ENCODE measurements at regions not wholly inside any gene's neighbourhood (a gene's known extent, or its start where the extent isn't known, plus 50 kb on each side); places are given as distances from the start of the nearest gene placed in this dataset.

DNA sequence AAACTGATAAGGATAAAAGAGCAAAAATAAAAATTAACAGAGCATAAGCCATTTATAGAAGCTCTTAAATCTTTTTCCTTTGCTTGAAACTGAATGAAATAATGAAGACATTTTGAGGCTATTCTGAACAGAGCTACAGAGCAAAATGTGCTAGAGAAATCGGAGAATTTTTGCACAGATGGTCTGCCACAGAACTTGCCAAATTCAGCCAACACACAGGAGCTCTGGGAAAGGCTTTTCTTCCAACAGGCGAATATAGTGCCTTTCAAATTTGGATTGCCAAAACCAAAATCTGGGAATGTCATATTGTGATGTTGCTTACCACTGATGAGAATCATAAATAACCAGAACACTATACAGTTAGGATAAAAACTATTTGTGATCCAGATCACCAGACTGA, 406.3 kb downstream of the RPL10L start:
- H3K9me2 ChIP-seq (ENCODE audit: insufficient read depth) = no peaks in the 10 kb centered on the region
- H3K9me3 ChIP-seq (ENCODE audit: control insufficient read depth in 1 of 2, insufficient read depth in 1 of 2, low read depth in 1 of 2, low read length in 2 of 2) = no peaks in the 10 kb centered on the region
- H3K36me3 ChIP-seq (ENCODE audit: control insufficient read depth in 1 of 2, insufficient read depth in 2 of 2, low read length in 2 of 2) = no peaks in the 10 kb centered on the region
- BruUV-seq (replicated peaks) = no TSS peak
- DNase-seq (ENCODE audit: low read depth, low spot score) (no peak), ATAC-seq (no peak)
- H3K27me3 ChIP-seq (ENCODE audit: insufficient read depth, low read length) = no peaks in the 10 kb centered on the region
- ChIA-PET POLR2A (no interaction called here), CTCF (interaction anchor here (0.5 kb wide), 1 partner anchor 640 kb away, joined by 3 read pairs; no protein-coding TSS in a partner anchor), RAD21 (ENCODE audit: low non-redundant PET in 1 of 2, low total read pairs in 2 of 2, uncharacterized antibody in 2 of 2, unreplicated experiment in 2 of 2) (no interaction called here)
- no peaks in the 10 kb centered on the region for H4K20me1 ChIP-seq (ENCODE audit: insufficient read depth)
- H3K27ac ChIP-seq (ENCODE audit: low read depth, low read length) = no peak overlapping the region
- H3K9ac ChIP-seq (ENCODE audit: low read length) = no peak overlapping the region
- H3K4me1 ChIP-seq (ENCODE audit: control insufficient read depth in 1 of 2, insufficient read depth in 2 of 2, low read length in 2 of 2) = no peaks in the 10 kb centered on the region
- intact Hi-C loops (cut with micrococcal nuclease) = no loop called here
- H3K4me2 ChIP-seq (ENCODE audit: low read length) = no peak overlapping the region
- TF ChIP-seq EGR1 (IDR thresholded peaks at IDR 0.05; ENCODE audit: low read depth) = no peak
- TF ChIP-seq, protein P1, sequence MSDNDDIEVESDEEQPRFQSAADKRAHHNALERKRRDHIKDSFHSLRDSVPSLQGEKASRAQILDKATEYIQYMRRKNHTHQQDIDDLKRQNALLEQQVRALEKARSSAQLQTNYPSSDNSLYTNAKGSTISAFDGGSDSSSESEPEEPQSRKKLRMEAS (IDR thresholded peaks at IDR 0.05) = no peak
- TF ChIP-seq YY1 (IDR thresholded peaks at IDR 0.05; ENCODE audit: extremely low read depth, insufficient replicate concordance, low read depth, low read length) = no peak
- TF ChIP-seq SP1 (IDR thresholded peaks at IDR 0.05; ENCODE audit: low read depth) = no peak
- no peak for TF ChIP-seq EZH2phosphoT487 (IDR thresholded peaks at IDR 0.05; ENCODE audit: borderline replicate concordance)
- TF ChIP-seq SRF (IDR thresholded peaks at IDR 0.05; ENCODE audit: low read depth) = no peak
- TF ChIP-seq POLR2AphosphoS5 (IDR thresholded peaks at IDR 0.05; ENCODE audit: low read depth, low read length) = no peak
- TF ChIP-seq FOSL1 (IDR thresholded peaks at IDR 0.05; ENCODE audit: low read depth) = no peak
- no peak for TF ChIP-seq TCF7L2 (IDR thresholded peaks at IDR 0.05; ENCODE audit: borderline replicate concordance, extremely low read depth, insufficient read depth, insufficient read length)
- no peak for TF ChIP-seq ZFX (IDR thresholded peaks at IDR 0.05)
- TF ChIP-seq SIN3A (IDR thresholded peaks at IDR 0.05; ENCODE audit: low read depth) = no peak
- TF ChIP-seq, protein P2, sequence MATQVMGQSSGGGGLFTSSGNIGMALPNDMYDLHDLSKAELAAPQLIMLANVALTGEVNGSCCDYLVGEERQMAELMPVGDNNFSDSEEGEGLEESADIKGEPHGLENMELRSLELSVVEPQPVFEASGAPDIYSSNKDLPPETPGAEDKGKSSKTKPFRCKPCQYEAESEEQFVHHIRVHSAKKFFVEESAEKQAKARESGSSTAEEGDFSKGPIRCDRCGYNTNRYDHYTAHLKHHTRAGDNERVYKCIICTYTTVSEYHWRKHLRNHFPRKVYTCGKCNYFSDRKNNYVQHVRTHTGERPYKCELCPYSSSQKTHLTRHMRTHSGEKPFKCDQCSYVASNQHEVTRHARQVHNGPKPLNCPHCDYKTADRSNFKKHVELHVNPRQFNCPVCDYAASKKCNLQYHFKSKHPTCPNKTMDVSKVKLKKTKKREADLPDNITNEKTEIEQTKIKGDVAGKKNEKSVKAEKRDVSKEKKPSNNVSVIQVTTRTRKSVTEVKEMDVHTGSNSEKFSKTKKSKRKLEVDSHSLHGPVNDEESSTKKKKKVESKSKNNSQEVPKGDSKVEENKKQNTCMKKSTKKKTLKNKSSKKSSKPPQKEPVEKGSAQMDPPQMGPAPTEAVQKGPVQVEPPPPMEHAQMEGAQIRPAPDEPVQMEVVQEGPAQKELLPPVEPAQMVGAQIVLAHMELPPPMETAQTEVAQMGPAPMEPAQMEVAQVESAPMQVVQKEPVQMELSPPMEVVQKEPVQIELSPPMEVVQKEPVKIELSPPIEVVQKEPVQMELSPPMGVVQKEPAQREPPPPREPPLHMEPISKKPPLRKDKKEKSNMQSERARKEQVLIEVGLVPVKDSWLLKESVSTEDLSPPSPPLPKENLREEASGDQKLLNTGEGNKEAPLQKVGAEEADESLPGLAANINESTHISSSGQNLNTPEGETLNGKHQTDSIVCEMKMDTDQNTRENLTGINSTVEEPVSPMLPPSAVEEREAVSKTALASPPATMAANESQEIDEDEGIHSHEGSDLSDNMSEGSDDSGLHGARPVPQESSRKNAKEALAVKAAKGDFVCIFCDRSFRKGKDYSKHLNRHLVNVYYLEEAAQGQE (IDR thresholded peaks at IDR 0.05; ENCODE audit: low read depth) = no peak
- TF ChIP-seq, protein P3, sequence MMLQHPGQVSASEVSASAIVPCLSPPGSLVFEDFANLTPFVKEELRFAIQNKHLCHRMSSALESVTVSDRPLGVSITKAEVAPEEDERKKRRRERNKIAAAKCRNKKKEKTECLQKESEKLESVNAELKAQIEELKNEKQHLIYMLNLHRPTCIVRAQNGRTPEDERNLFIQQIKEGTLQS (IDR thresholded peaks at IDR 0.05) = no peak
- TF ChIP-seq EZH2 (IDR thresholded peaks at IDR 0.05) = no peak
- no peak for TF ChIP-seq RAD21 (IDR thresholded peaks at IDR 0.05; ENCODE audit: low read depth)
- H3K79me2 ChIP-seq (ENCODE audit: insufficient read depth, low read length) = no peaks in the 10 kb centered on the region
- no peak overlapping the region for H3K4me3 ChIP-seq (replicated peaks in 1 of 2; ENCODE audit: low read depth in 1 of 2, low read length in 2 of 2)
- H2AFZ ChIP-seq (ENCODE audit: low read depth, low read length, poor library complexity, severe bottlenecking) = no peak overlapping the region

All from HCT116 (cell line).